ENCODE measurements at regions not wholly inside any gene's neighbourhood (a gene's known extent, or its start where the extent isn't known, plus 50 kb on each side); places are given as distances from the start of the nearest gene placed in this dataset.

- TF ChIP-seq EZH2 (IDR thresholded peaks at IDR 0.05; ENCODE audit: insufficient read depth, poor library complexity, severe bottlenecking), result no peak
- TF ChIP-seq EZH2phosphoT487 (IDR thresholded peaks at IDR 0.05; ENCODE audit: insufficient read depth, low read depth), result no peak
Observed at GRCh38 chr2:43011158-43011491, 215.3 kb downstream of the ZFP36L2 start.
